ENCODE measurements at regions not wholly inside any gene's neighbourhood (a gene's known extent, or its start where the extent isn't known, plus 50 kb on each side); places are given as distances from the start of the nearest gene placed in this dataset.
"Not testable (repeated sequence)": the region's sequence is repeated elsewhere in the genome, so short reads cannot be mapped to it uniquely, and the experiment has no call there.

DNA sequence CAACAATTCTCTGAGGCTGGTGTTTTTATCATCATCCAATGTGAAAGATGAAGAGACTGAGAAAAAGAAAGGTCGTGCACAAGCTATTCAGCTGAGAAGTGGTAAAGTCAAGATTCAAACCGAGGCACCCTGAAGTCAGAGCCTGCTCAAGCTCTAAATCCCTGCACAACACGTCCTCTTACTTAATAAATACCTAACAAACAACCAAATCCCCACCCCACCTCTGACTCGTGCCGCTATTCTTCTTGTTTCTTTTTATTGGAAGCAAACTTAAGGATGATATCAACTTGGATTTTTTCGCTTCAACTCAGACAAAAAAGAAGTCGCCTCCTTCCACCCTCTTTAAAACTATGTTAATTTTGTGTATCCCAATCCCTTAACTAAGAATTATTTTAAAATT, 140.2 kb downstream of the CEP120 start:
- Mint-ChIP-seq H3K4me1 (ENCODE audit: low read depth, unreplicated experiment) (no peaks in the 10 kb centered on the region), H3K27me3 (ENCODE audit: insufficient read depth, unreplicated experiment) (peaks cover 9% of the 10 kb centered on the region), H3K27ac (ENCODE audit: unreplicated experiment) (no peak overlapping the region), H3K4me3 (ENCODE audit: unreplicated experiment) (no peak overlapping the region), H3K36me3 (ENCODE audit: insufficient read depth, unreplicated experiment) (no peaks in the 10 kb centered on the region), H3K9me3 (ENCODE audit: unreplicated experiment) (no peaks in the 10 kb centered on the region)
- no peaks in the 10 kb centered on the region for H3K4me1 ChIP-seq
- H3K27me3 ChIP-seq (replicated peaks; ENCODE audit: control insufficient read depth, insufficient read depth, low read length): no peaks in the 10 kb centered on the region; the same call in 1 of the 2 replicates
- H3K9me3 ChIP-seq: no peaks in the 10 kb centered on the region
- no peaks in the 10 kb centered on the region for H3K36me3 ChIP-seq (ENCODE audit: control insufficient read depth, insufficient read depth, low read length)
- no peak overlapping the region for H3K4me3 ChIP-seq (ENCODE audit: low read depth, low read length)
- intact Hi-C loops (cut with micrococcal nuclease; ENCODE audit: unreplicated experiment): no loop called here
- DNase-seq: no peak
- TF ChIP-seq, protein P1, sequence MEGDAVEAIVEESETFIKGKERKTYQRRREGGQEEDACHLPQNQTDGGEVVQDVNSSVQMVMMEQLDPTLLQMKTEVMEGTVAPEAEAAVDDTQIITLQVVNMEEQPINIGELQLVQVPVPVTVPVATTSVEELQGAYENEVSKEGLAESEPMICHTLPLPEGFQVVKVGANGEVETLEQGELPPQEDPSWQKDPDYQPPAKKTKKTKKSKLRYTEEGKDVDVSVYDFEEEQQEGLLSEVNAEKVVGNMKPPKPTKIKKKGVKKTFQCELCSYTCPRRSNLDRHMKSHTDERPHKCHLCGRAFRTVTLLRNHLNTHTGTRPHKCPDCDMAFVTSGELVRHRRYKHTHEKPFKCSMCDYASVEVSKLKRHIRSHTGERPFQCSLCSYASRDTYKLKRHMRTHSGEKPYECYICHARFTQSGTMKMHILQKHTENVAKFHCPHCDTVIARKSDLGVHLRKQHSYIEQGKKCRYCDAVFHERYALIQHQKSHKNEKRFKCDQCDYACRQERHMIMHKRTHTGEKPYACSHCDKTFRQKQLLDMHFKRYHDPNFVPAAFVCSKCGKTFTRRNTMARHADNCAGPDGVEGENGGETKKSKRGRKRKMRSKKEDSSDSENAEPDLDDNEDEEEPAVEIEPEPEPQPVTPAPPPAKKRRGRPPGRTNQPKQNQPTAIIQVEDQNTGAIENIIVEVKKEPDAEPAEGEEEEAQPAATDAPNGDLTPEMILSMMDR (IDR thresholded peaks at IDR 0.05; ENCODE audit: insufficient read depth in 1 of 2, low read depth in 1 of 2, low read length in 1 of 2, severe bottlenecking in 1 of 2, unreplicated experiment in 1 of 2): no peak
- ChIA-PET CTCF (no interaction called here), POLR2A (no interaction called here)
- BruUV-seq (replicated peaks): no TSS peak

- peaks cover 9% of the 10 kb centered on the region for H3K27me3 Mint-ChIP-seq (ENCODE audit: insufficient read depth, unreplicated experiment)
- Histone ChIP-seq H3K4me1 (no peaks in the 10 kb centered on the region), H3K36me3 (ENCODE audit: control insufficient read depth, insufficient read depth, low read length) (no peaks in the 10 kb centered on the region), H3K27me3 (replicated peaks; ENCODE audit: control insufficient read depth, insufficient read depth, low read length) (no peaks in the 10 kb centered on the region; the same call in 1 of the 2 replicates), H3K9me3 (no peaks in the 10 kb centered on the region), H3K4me3 (ENCODE audit: low read depth, low read length) (no peak overlapping the region)
- H3K36me3 Mint-ChIP-seq (ENCODE audit: insufficient read depth, unreplicated experiment): no peaks in the 10 kb centered on the region
- CTCF ChIA-PET: no interaction called here
- H3K4me1 Mint-ChIP-seq (ENCODE audit: low read depth, unreplicated experiment): no peaks in the 10 kb centered on the region
- no peaks in the 10 kb centered on the region for H3K9me3 Mint-ChIP-seq (ENCODE audit: unreplicated experiment)
- TF ChIP-seq, protein P1 (IDR thresholded peaks at IDR 0.05; ENCODE audit: insufficient read depth in 1 of 2, low read depth in 1 of 2, low read length in 1 of 2, severe bottlenecking in 1 of 2, unreplicated experiment in 1 of 2): no peak
- POLR2A ChIA-PET: no interaction called here
- no peak overlapping the region for H3K4me3 Mint-ChIP-seq (ENCODE audit: unreplicated experiment)
- BruUV-seq (replicated peaks): no TSS peak
- DNase-seq: no peak
- H3K27ac Mint-ChIP-seq (ENCODE audit: unreplicated experiment): no peak overlapping the region
- intact Hi-C loops (cut with micrococcal nuclease; ENCODE audit: unreplicated experiment): no loop called here
These were observed 140.8 kb downstream of the CEP120 start for GRCh38 chr5:123282444-123282843.

DNA sequence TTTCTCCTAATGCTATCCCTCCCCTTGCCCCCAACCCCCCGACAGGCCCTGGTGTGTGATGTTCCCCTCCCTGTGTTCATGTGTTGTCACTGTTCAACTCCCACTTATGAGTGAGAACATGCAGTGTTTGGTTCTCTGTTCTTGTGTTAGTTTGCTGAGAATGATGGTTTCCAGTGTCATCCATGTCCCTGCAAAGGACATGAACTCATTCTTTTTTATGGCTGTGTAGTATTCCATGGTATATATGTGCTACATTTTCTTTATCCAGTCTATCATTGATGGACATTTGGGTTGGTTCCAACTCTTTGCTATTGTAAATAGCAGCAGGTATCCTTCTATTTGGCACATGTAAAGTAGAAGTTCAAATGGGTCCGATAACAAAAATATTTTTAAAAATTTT, 142.3 kb downstream of the CEP120 start:
- H3K4me3 ChIP-seq (ENCODE audit: low read depth, low read length); H3K27me3 Mint-ChIP-seq (ENCODE audit: insufficient read depth, unreplicated experiment); H3K4me3 Mint-ChIP-seq (ENCODE audit: unreplicated experiment); BruUV-seq (replicated peaks); intact Hi-C loops (cut with micrococcal nuclease; ENCODE audit: unreplicated experiment); H3K27me3 ChIP-seq (replicated peaks; ENCODE audit: control insufficient read depth, insufficient read depth, low read length); H3K9me3 Mint-ChIP-seq (ENCODE audit: unreplicated experiment); H3K4me1 ChIP-seq; H3K4me1 Mint-ChIP-seq (ENCODE audit: low read depth, unreplicated experiment); H3K36me3 Mint-ChIP-seq (ENCODE audit: insufficient read depth, unreplicated experiment); POLR2A ChIA-PET; H3K27ac Mint-ChIP-seq (ENCODE audit: unreplicated experiment); H3K36me3 ChIP-seq (ENCODE audit: control insufficient read depth, insufficient read depth, low read length); DNase-seq; CTCF ChIA-PET; H3K9me3 ChIP-seq: not testable (repeated sequence)

- no peaks in the 10 kb centered on the region for H3K9me3 ChIP-seq
- ChIA-PET CTCF (no interaction called here), POLR2A (no interaction called here)
- intact Hi-C loops (cut with micrococcal nuclease; ENCODE audit: unreplicated experiment): no loop called here
- no TSS peak for BruUV-seq (replicated peaks)
- no peaks in the 10 kb centered on the region for H3K4me1 ChIP-seq
- no peak for DNase-seq
- no peak overlapping the region for H3K4me3 Mint-ChIP-seq (ENCODE audit: unreplicated experiment)
- H3K36me3 Mint-ChIP-seq (ENCODE audit: insufficient read depth, unreplicated experiment): no peaks in the 10 kb centered on the region
- TF ChIP-seq, protein P1 (IDR thresholded peaks at IDR 0.05; ENCODE audit: insufficient read depth in 1 of 2, low read depth in 1 of 2, low read length in 1 of 2, severe bottlenecking in 1 of 2, unreplicated experiment in 1 of 2): no peak
- no peaks in the 10 kb centered on the region for H3K9me3 Mint-ChIP-seq (ENCODE audit: unreplicated experiment)
- H3K27me3 Mint-ChIP-seq (ENCODE audit: insufficient read depth, unreplicated experiment): peaks cover 6% of the 10 kb centered on the region
- no peaks in the 10 kb centered on the region; the same call in 1 of the 2 replicates for H3K27me3 ChIP-seq (replicated peaks; ENCODE audit: control insufficient read depth, insufficient read depth, low read length)
- H3K4me1 Mint-ChIP-seq (ENCODE audit: low read depth, unreplicated experiment): no peaks in the 10 kb centered on the region
- no peak overlapping the region for H3K4me3 ChIP-seq (ENCODE audit: low read depth, low read length)
- H3K36me3 ChIP-seq (ENCODE audit: control insufficient read depth, insufficient read depth, low read length): no peaks in the 10 kb centered on the region
- no peak overlapping the region for H3K27ac Mint-ChIP-seq (ENCODE audit: unreplicated experiment)
These were observed 144.1 kb downstream of the CEP120 start for GRCh38 chr5:123279136-123279535.
